Dendritic cell treated with granulocyte-macrophage colony-stimulating factor and Interleukin-4, amounts not matched to agents 40 ng/mL and 50 ng/mL, for 4 days (primary cell): ENCODE measurements at regions not wholly inside any gene's neighbourhood (a gene's known extent, or its start where the extent isn't known, plus 50 kb on each side); places are given as distances from the start of the nearest gene placed in this dataset.

Source experiments
- H3K27ac Mint-ChIP-seq: one replicate; pipeline ENCODE4 v1.8.0; 2022; ENCODE audit warnings: mild to moderate bottlenecking, mixed read lengths
- H3K27me3 Mint-ChIP-seq: one replicate; pipeline ENCODE4 v1.8.0; 2022; ENCODE audit warnings: mild to moderate bottlenecking, mixed read lengths
- H3K36me3 Mint-ChIP-seq: one replicate; pipeline ENCODE4 v1.8.0; 2022; ENCODE audit warnings: low read depth, mixed read lengths
- H3K4me1 Mint-ChIP-seq: one replicate; pipeline ENCODE4 v1.8.0; 2022; ENCODE audit warnings: low read depth, mixed read lengths
- H3K4me3 Mint-ChIP-seq: one replicate; pipeline ENCODE4 v1.8.0; 2022; ENCODE audit warnings: mild to moderate bottlenecking, moderate library complexity, mixed read lengths
- H3K9me3 Mint-ChIP-seq: one replicate; pipeline ENCODE4 v1.8.0; 2022; ENCODE audit warnings: mixed read lengths
- intact Hi-C: fragments of 100-400 bp; cut with micrococcal nuclease; formaldehyde crosslinking; loops from one replicate; pipeline ENCODE4 v1.15.0; 2022

- no peak overlapping the region for H3K27ac Mint-ChIP-seq
- H3K27me3 Mint-ChIP-seq = no peaks in the 10 kb centered on the region
- no peaks in the 10 kb centered on the region for H3K36me3 Mint-ChIP-seq
- no peaks in the 10 kb centered on the region for H3K4me1 Mint-ChIP-seq
- H3K9me3 Mint-ChIP-seq = peaks cover 25% of the 10 kb centered on the region
- intact Hi-C loops = no loop called here
- no peak overlapping the region for H3K4me3 Mint-ChIP-seq
These were observed 422.2 kb upstream of the FSIP2 start for GRCh38 chr2:185316383-185316782.

- H3K36me3 Mint-ChIP-seq = no peaks in the 10 kb centered on the region
- intact Hi-C loops = no loop called here
- H3K4me1 Mint-ChIP-seq = no peaks in the 10 kb centered on the region
- H3K9me3 Mint-ChIP-seq = peaks cover 32% of the 10 kb centered on the region
- H3K27me3 Mint-ChIP-seq = no peaks in the 10 kb centered on the region
- H3K27ac Mint-ChIP-seq = no peak overlapping the region
- H3K4me3 Mint-ChIP-seq = no peak overlapping the region
These were observed 420.3 kb upstream of the FSIP2 start for GRCh38 chr2:185318271-185318724.

- H3K27ac Mint-ChIP-seq = no peak overlapping the region
- intact Hi-C loops = no loop called here
- H3K9me3 Mint-ChIP-seq = peaks cover 61% of the 10 kb centered on the region
- H3K36me3 Mint-ChIP-seq = no peaks in the 10 kb centered on the region
- no peak overlapping the region for H3K4me3 Mint-ChIP-seq
- H3K27me3 Mint-ChIP-seq = no peaks in the 10 kb centered on the region
- H3K4me1 Mint-ChIP-seq = no peaks in the 10 kb centered on the region
These were observed 402.7 kb upstream of the FSIP2 start for GRCh38 chr2:185335879-185336278.

GRCh38 chr2:185337033-185337432, 401.6 kb upstream of the FSIP2 start:
- H3K36me3 Mint-ChIP-seq = no peaks in the 10 kb centered on the region
- no peaks in the 10 kb centered on the region for H3K4me1 Mint-ChIP-seq
- H3K9me3 Mint-ChIP-seq = peaks cover 65% of the 10 kb centered on the region
- H3K27me3 Mint-ChIP-seq = no peaks in the 10 kb centered on the region
- no peak overlapping the region for H3K4me3 Mint-ChIP-seq
- H3K27ac Mint-ChIP-seq = no peak overlapping the region
- intact Hi-C loops = no loop called here

GRCh38 chr2:185338104-185338503, 400.5 kb upstream of the FSIP2 start:
- no peaks in the 10 kb centered on the region for H3K36me3 Mint-ChIP-seq
- H3K4me1 Mint-ChIP-seq = no peaks in the 10 kb centered on the region
- H3K4me3 Mint-ChIP-seq = no peak overlapping the region
- peaks cover 70% of the 10 kb centered on the region for H3K9me3 Mint-ChIP-seq
- no peak overlapping the region for H3K27ac Mint-ChIP-seq
- intact Hi-C loops = no loop called here
- H3K27me3 Mint-ChIP-seq = no peaks in the 10 kb centered on the region

- peaks cover 38% of the 10 kb centered on the region for H3K9me3 Mint-ChIP-seq
- H3K36me3 Mint-ChIP-seq = no peaks in the 10 kb centered on the region
- no peak overlapping the region for H3K27ac Mint-ChIP-seq
- no peak overlapping the region for H3K4me3 Mint-ChIP-seq
- H3K4me1 Mint-ChIP-seq = no peaks in the 10 kb centered on the region
- H3K27me3 Mint-ChIP-seq = no peaks in the 10 kb centered on the region
- intact Hi-C loops = no loop called here
These were observed 391.2 kb upstream of the FSIP2 start for GRCh38 chr2:185347445-185347844.

- H3K9me3 Mint-ChIP-seq = peaks cover 35% of the 10 kb centered on the region
- no peak overlapping the region for H3K27ac Mint-ChIP-seq
- intact Hi-C loops = no loop called here
- H3K4me3 Mint-ChIP-seq = no peak overlapping the region
- H3K4me1 Mint-ChIP-seq = no peaks in the 10 kb centered on the region
- no peaks in the 10 kb centered on the region for H3K27me3 Mint-ChIP-seq
- H3K36me3 Mint-ChIP-seq = no peaks in the 10 kb centered on the region
These were observed 377.8 kb upstream of the FSIP2 start for GRCh38 chr2:185360776-185361175.

GRCh38 chr2:185372188-185372587, 366.4 kb upstream of the FSIP2 start:
- Mint-ChIP-seq H3K27me3 (no peaks in the 10 kb centered on the region), H3K4me1 (no peaks in the 10 kb centered on the region), H3K27ac (no peak overlapping the region), H3K4me3 (no peak overlapping the region), H3K9me3 (peaks cover 17% of the 10 kb centered on the region), H3K36me3 (no peaks in the 10 kb centered on the region)
- intact Hi-C loops = no loop called here

- H3K9me3 Mint-ChIP-seq = peaks cover 26% of the 10 kb centered on the region
- no peak overlapping the region for H3K4me3 Mint-ChIP-seq
- intact Hi-C loops = no loop called here
- no peak overlapping the region for H3K27ac Mint-ChIP-seq
- H3K27me3 Mint-ChIP-seq = no peaks in the 10 kb centered on the region
- H3K4me1 Mint-ChIP-seq = no peaks in the 10 kb centered on the region
- no peaks in the 10 kb centered on the region for H3K36me3 Mint-ChIP-seq
These were observed 365.4 kb upstream of the FSIP2 start for GRCh38 chr2:185373229-185373628.

- Mint-ChIP-seq H3K27ac (no peak overlapping the region), H3K27me3 (no peaks in the 10 kb centered on the region), H3K4me3 (no peak overlapping the region), H3K9me3 (peaks cover 33% of the 10 kb centered on the region), H3K4me1 (no peaks in the 10 kb centered on the region), H3K36me3 (no peaks in the 10 kb centered on the region)
- intact Hi-C loops = no loop called here
These were observed 363.7 kb upstream of the FSIP2 start for GRCh38 chr2:185374878-185375277.

- Mint-ChIP-seq H3K27ac (no peak overlapping the region), H3K4me1 (no peaks in the 10 kb centered on the region), H3K9me3 (peaks cover 29% of the 10 kb centered on the region), H3K27me3 (no peaks in the 10 kb centered on the region), H3K36me3 (no peaks in the 10 kb centered on the region), H3K4me3 (no peak overlapping the region)
- intact Hi-C loops = no loop called here
These were observed 362.9 kb upstream of the FSIP2 start for GRCh38 chr2:185375731-185376130.

GRCh38 chr2:185381631-185382030, 357.0 kb upstream of the FSIP2 start:
- Mint-ChIP-seq H3K36me3 (no peaks in the 10 kb centered on the region), H3K4me1 (no peaks in the 10 kb centered on the region), H3K27me3 (no peaks in the 10 kb centered on the region), H3K9me3 (peaks cover 23% of the 10 kb centered on the region), H3K4me3 (no peak overlapping the region), H3K27ac (no peak overlapping the region)
- intact Hi-C loops = no loop called here

- Mint-ChIP-seq H3K36me3 (no peaks in the 10 kb centered on the region), H3K4me3 (no peak overlapping the region), H3K9me3 (peaks cover 6% of the 10 kb centered on the region), H3K27ac (no peak overlapping the region), H3K4me1 (no peaks in the 10 kb centered on the region), H3K27me3 (no peaks in the 10 kb centered on the region)
- intact Hi-C loops = no loop called here
These were observed 353.6 kb upstream of the FSIP2 start for GRCh38 chr2:185384822-185385560.

- H3K9me3 Mint-ChIP-seq = peaks cover 10% of the 10 kb centered on the region
- H3K36me3 Mint-ChIP-seq = no peaks in the 10 kb centered on the region
- H3K4me3 Mint-ChIP-seq = no peak overlapping the region
- H3K27ac Mint-ChIP-seq = no peak overlapping the region
- intact Hi-C loops = no loop called here
- H3K4me1 Mint-ChIP-seq = no peaks in the 10 kb centered on the region
- no peaks in the 10 kb centered on the region for H3K27me3 Mint-ChIP-seq
These were observed 350.4 kb upstream of the FSIP2 start for GRCh38 chr2:185388226-185388625.

GRCh38 chr2:185391543-185391942, 347.1 kb upstream of the FSIP2 start:
- Mint-ChIP-seq H3K36me3 (no peaks in the 10 kb centered on the region), H3K4me1 (no peaks in the 10 kb centered on the region), H3K9me3 (peaks cover 13% of the 10 kb centered on the region), H3K27me3 (no peaks in the 10 kb centered on the region), H3K27ac (no peak overlapping the region), H3K4me3 (no peak overlapping the region)
- intact Hi-C loops = no loop called here
